A549 (cell line): ENCODE measurements at regions not wholly inside any gene's neighbourhood (a gene's known extent, or its start where the extent isn't known, plus 50 kb on each side); places are given as distances from the start of the nearest gene placed in this dataset.

Source experiments
- ATAC-seq, 2 experiments: fragments of 200-7000 bp in 1 of 2; fragments of >200 bp in 1 of 2; cut with Nextera tagmentation in 1 of 2; cut with Tn5 transposase in 1 of 2; 3 replicates each; pipeline versions ENCODE4 v1.8.0 to v1.9.1; 2018 to 2020; ENCODE audit warnings: mild to moderate bottlenecking in 1 of 2, moderate library complexity in 1 of 2
- CTCF ChIA-PET: fragments of 300-600 bp; sonication (Branson Sonifier 250); formaldehyde crosslinking; extraction: SDS; loops from one replicate; lab custom pipeline; 2021; ENCODE audit warnings: antibody characterized with exemption, inconsistent platforms; lab: Yijun Ruan, JAX
- POLR2A ChIA-PET: fragments of 350-600 bp; formaldehyde crosslinking; extraction: SDS; loops from one replicate; lab custom pipeline; 2021; ENCODE audit warnings: antibody characterized with exemption, inconsistent platforms; lab: Yijun Ruan, JAX
- DNase-seq, 2 experiments: peaks; one replicate each; pipeline versions ENCODE4 v3.0.0 to v3.0.0-alpha.2; 2011 to 2016; ENCODE audit warnings: low read depth in 1 of 2, low spot score in 1 of 2
- FAIRE-seq: peaks from 2 replicates; lab custom pipeline; 2011; peaks lifted over from hg19 to GRCh38; lab: Jason Lieb, UNC
- H3K27ac ChIP-seq, 2 experiments: fragments of >200 bp; sonication (Bioruptor Twin); formaldehyde crosslinking; 3 replicates each; pipeline ENCODE4 v1.5.1; 2016 to 2017
- H3K4me1 ChIP-seq: fragments of >200 bp; sonication (Bioruptor Twin); formaldehyde crosslinking; 3 replicates; pipeline ENCODE4 v1.6.1; 2016
- H3K4me2 ChIP-seq: fragments of >200 bp; sonication (Bioruptor Twin); formaldehyde crosslinking; 3 replicates; pipeline ENCODE4 v1.6.1; 2016
- H3K4me3 ChIP-seq: fragments of >200 bp; sonication (Bioruptor Twin); formaldehyde crosslinking; 3 replicates; pipeline ENCODE4 v1.5.1; 2016
- H3K9me3 ChIP-seq: fragments of >200 bp; sonication (Bioruptor Twin); formaldehyde crosslinking; 3 replicates; pipeline ENCODE4 v1.6.1; 2016
- CEBPB ChIP-seq, 2 experiments: fragments of >200 bp in 1 of 2; sonication (Bioruptor Twin) in 1 of 2; formaldehyde crosslinking in 1 of 2; IDR thresholded peaks; 2 replicates each; pipeline ENCODE4 v1.6.1; 2012 to 2016
- CHD2 ChIP-seq: fragments of 150-350 bp; IDR thresholded peaks from 2 replicates; pipeline ENCODE4 v1.6.1; 2014; ENCODE audit warnings: low read length; ENCODE audit not compliant: partially characterized antibody
- EHF ChIP-seq: fragments of 250-450 bp; sonication (Bioruptor Pico); IDR thresholded peaks from 2 replicates; pipeline ENCODE4 v1.5.0; 2020; ENCODE audit warnings: mild to moderate bottlenecking
- HEYL ChIP-seq: fragments of 250-450 bp; sonication (Bioruptor Pico); IDR thresholded peaks from 2 replicates; pipeline ENCODE4 v1.8.0; 2021; ENCODE audit warnings: mild to moderate bottlenecking, moderate library complexity
- HMGXB4 ChIP-seq: fragments of 250-450 bp; sonication (Bioruptor Pico); IDR thresholded peaks from 2 replicates; pipeline ENCODE4 v1.5.0; 2021; ENCODE audit warnings: mild to moderate bottlenecking, moderate library complexity, borderline replicate concordance
- HOXB13 ChIP-seq: fragments of 250-450 bp; sonication (Bioruptor Pico); IDR thresholded peaks from 2 replicates; pipeline ENCODE4 v1.5.0; 2020; ENCODE audit warnings: low read depth, mild to moderate bottlenecking, moderate library complexity
- JUNB ChIP-seq: fragments of >200 bp; sonication (Bioruptor Twin); formaldehyde crosslinking; IDR thresholded peaks from 2 replicates; pipeline ENCODE4 v1.6.1; 2016
- MAFK ChIP-seq: fragments of 450-650 bp; IDR thresholded peaks from 2 replicates; pipeline ENCODE4 v1.6.1; 2014; ENCODE audit not compliant: partially characterized antibody
- MYC ChIP-seq: IDR thresholded peaks from 2 replicates; pipeline ENCODE4 v1.6.1; 2012; ENCODE audit warnings: mild to moderate bottlenecking, inconsistent platforms, low read length, improper control_type of control experiment, borderline replicate concordance
- NFE2L2 ChIP-seq: fragments of 150-350 bp; conservative IDR thresholded peaks from 2 replicates; pipeline ENCODE4 v1.6.1; 2014; ENCODE audit warnings: low read length
- NPAS2 ChIP-seq: fragments of 250-450 bp; sonication (Bioruptor Pico); IDR thresholded peaks from 2 replicates; pipeline ENCODE4 v1.8.0; 2022; ENCODE audit warnings: mild to moderate bottlenecking, moderate library complexity, borderline replicate concordance
- POLR2A ChIP-seq: IDR thresholded peaks from 2 replicates; pipeline ENCODE4 v1.6.1; 2012; ENCODE audit warnings: mild to moderate bottlenecking, low read length
- POLR2AphosphoS2 ChIP-seq: conservative IDR thresholded peaks from 2 replicates; pipeline ENCODE4 v1.6.1; 2012; ENCODE audit warnings: low read length, improper control_type of control experiment, inconsistent platforms
- RCOR1 ChIP-seq: fragments of 150-350 bp; IDR thresholded peaks from 2 replicates; pipeline ENCODE4 v1.6.1; 2014; ENCODE audit warnings: antibody characterized with exemption, low read length, low read depth
- SMC3 ChIP-seq: fragments of >200 bp; sonication (Bioruptor Twin); formaldehyde crosslinking; IDR thresholded peaks from 3 replicates; pipeline ENCODE4 v1.6.1; 2018; ENCODE audit warnings: inconsistent platforms
- ZFP36 ChIP-seq: fragments of 450-650 bp; IDR thresholded peaks from 2 replicates; pipeline ENCODE4 v1.6.1; 2014; ENCODE audit warnings: borderline replicate concordance; ENCODE audit not compliant: partially characterized antibody
- WGBS: methylation state at CpG from one replicate; pipeline ENCODE4 v1.1.6; 2017; ENCODE audit errors: missing lambda C conversion rate; 5-methylcytosine and 5-hydroxymethylcytosine counted together
- TF ChIP-seq, protein P1 (sequence below): fragments of 450-650 bp; IDR thresholded peaks from 2 replicates; pipeline ENCODE4 v1.6.1; 2014; ENCODE audit warnings: antibody characterized with exemption
- TF ChIP-seq, protein P2 (sequence below): fragments of 250-450 bp; sonication (Bioruptor Pico); IDR thresholded peaks from 2 replicates; pipeline ENCODE4 v1.5.0; 2020; ENCODE audit warnings: low read depth, mild to moderate bottlenecking, moderate library complexity

DNA sequence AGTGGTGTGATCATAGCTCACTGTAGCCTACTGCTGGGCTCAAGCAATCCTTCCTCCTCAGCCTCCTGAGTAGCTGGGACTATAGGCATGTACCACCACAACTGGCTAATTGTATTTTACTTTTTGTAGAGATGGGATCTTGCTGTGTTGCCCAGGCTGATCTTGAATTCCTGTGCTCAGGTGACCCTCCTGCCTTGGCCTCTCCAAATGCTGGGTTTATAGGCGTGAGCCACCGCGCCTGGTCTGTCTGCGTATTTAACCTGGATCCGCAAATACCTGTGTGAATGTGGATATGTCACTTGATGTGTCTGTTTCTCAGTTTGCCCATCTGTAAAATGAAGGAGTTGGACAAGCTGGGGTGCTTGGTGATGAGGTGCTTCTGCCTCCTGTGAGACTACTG lies 123.9 kb downstream of the BAMBI start (continued):
- no peak for TF ChIP-seq MYC

- H3K4me2 ChIP-seq = no peak overlapping the region
- CTCF ChIA-PET = no interaction called here
- FAIRE-seq (no peak), ATAC-seq (no peak), DNase-seq (no peak)
- no peak overlapping the region for H3K4me3 ChIP-seq
- H3K9me3 ChIP-seq = no peaks in the 10 kb centered on the region
- 26% methylated on average over 1 of the region's 1 CpG for WGBS
- H3K4me1 ChIP-seq = peaks cover 10% of the 10 kb centered on the region
- POLR2A ChIA-PET = no interaction called here
- H3K27ac ChIP-seq = no peak overlapping the region
- TF ChIP-seq HEYL (CRISPR knock-in tag) = no peak
- no peak for TF ChIP-seq CEBPB (IDR thresholded peaks at IDR 0.05)
- TF ChIP-seq NFE2L2 = no peak
- TF ChIP-seq JUNB = no peak
- TF ChIP-seq, protein P1, sequence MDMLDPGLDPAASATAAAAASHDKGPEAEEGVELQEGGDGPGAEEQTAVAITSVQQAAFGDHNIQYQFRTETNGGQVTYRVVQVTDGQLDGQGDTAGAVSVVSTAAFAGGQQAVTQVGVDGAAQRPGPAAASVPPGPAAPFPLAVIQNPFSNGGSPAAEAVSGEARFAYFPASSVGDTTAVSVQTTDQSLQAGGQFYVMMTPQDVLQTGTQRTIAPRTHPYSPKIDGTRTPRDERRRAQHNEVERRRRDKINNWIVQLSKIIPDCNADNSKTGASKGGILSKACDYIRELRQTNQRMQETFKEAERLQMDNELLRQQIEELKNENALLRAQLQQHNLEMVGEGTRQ = no peak
- no peak for TF ChIP-seq MAFK
- TF ChIP-seq POLR2AphosphoS2 = no peak
- TF ChIP-seq HOXB13 (CRISPR knock-in tag) = no peak
- no peak for TF ChIP-seq RCOR1
- TF ChIP-seq ZFP36 = no peak
These were observed 124.5 kb downstream of the BAMBI start for GRCh38 chr10:28801869-28802268.

DNA sequence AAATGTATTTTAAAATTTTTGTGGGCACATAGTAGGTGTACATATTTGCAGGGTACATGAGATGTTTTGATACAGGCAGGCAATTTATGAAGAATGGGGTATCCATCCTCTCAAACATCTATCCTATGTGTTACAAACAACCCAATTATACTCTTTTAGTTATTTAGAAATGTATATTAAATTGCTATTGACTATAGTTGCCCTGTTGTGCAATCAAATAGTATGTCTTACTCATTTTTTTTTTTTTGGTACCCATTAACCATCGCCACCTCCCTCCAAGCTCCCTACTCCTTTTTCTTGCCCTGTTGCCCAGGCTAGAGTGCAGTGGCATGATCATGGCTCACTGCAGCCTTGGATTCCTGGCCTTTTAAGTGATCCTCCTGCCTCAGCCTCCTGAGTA lies 128.1 kb downstream of the BAMBI start:
- ATAC-seq (no peak), DNase-seq (no peak), FAIRE-seq (no peak)
- Histone ChIP-seq H3K4me1 (peaks cover 7% of the 10 kb centered on the region), H3K4me3 (no peak overlapping the region), H3K4me2 (no peak overlapping the region), H3K9me3 (no peaks in the 10 kb centered on the region), H3K27ac (no peak overlapping the region)
- whole genome bisulfite sequencing = 94% methylated on average over 1 of the region's 1 CpG
- TF ChIP-seq, protein P2, sequence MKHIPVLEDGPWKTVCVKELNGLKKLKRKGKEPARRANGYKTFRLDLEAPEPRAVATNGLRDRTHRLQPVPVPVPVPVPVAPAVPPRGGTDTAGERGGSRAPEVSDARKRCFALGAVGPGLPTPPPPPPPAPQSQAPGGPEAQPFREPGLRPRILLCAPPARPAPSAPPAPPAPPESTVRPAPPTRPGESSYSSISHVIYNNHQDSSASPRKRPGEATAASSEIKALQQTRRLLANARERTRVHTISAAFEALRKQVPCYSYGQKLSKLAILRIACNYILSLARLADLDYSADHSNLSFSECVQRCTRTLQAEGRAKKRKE (CRISPR knock-in tag) = no peak
- TF ChIP-seq CEBPB (IDR thresholded peaks at IDR 0.05) = peak in 1 of 2 experiments; percentile 27; a peak in 1 of 4 replicates
- ChIA-PET POLR2A (no interaction called here), CTCF (interaction anchor here (0.6 to 0.7 kb wide), 2 partner anchors 103 to 669 kb away, joined by 3 to 5 read pairs; no protein-coding TSS in a partner anchor)

GRCh38 chr10:28806488-28806941 lies 129.2 kb downstream of the BAMBI start:
- FAIRE-seq (no peak), DNase-seq (no peak), ATAC-seq (no peak)
- ChIA-PET CTCF (no interaction called here), POLR2A (no interaction called here)
- 75% methylated on average over 5 of the region's 5 CpGs for WGBS
- peaks cover 11% of the 10 kb centered on the region for H3K4me1 ChIP-seq
- no peak overlapping the region for H3K4me2 ChIP-seq
- no peaks in the 10 kb centered on the region for H3K9me3 ChIP-seq
- H3K4me3 ChIP-seq = no peak overlapping the region
- TF ChIP-seq EHF (CRISPR knock-in tag) = no peak
- no peak for TF ChIP-seq NPAS2 (CRISPR knock-in tag)
- no peak for TF ChIP-seq SMC3
- TF ChIP-seq CHD2 = no peak
- no peak for TF ChIP-seq HMGXB4 (CRISPR knock-in tag)
- TF ChIP-seq POLR2A = no peak
- H3K27ac ChIP-seq = 0 out of 6 replicates have a peak overlapping the region, but pooled peaks of 1 of the 2 experiments have one; percentile 3
